Vagina (tissue), 2 donors: ENCODE measurements at regions not wholly inside any gene's neighbourhood (a gene's known extent, or its start where the extent isn't known, plus 50 kb on each side); places are given as distances from the start of the nearest gene placed in this dataset.

ENCODE experiments used
- CTCF ChIP-seq, 3 experiments: fragments of 450-650 bp in 2 of 3; fragments of 200-600 bp in 1 of 3; sonication (generic) in 1 of 3; IDR thresholded peaks; one replicate each; pipeline ENCODE4 v1.5.1; 2017 to 2019; ENCODE audit warnings: antibody characterized with exemption in 3 of 3, mild to moderate bottlenecking in 2 of 3, moderate library complexity in 2 of 3
- POLR2A ChIP-seq, 2 donors: fragments of 450-650 bp; IDR thresholded peaks; one replicate each; pipeline ENCODE4 v1.6.1; 2017; ENCODE audit warnings: antibody characterized with exemption in 2 of 2, mild to moderate bottlenecking in 2 of 2, moderate library complexity in 2 of 2

GRCh38 chr3:733313-733712, 359.5 kb upstream of the CNTN6 start:
- TF ChIP-seq CTCF (IDR thresholded peaks at IDR 0.05) (no peak), POLR2A (IDR thresholded peaks at IDR 0.05) (no peak)
